A673 (cell line): ENCODE measurements at regions not wholly inside any gene's neighbourhood (a gene's known extent, or its start where the extent isn't known, plus 50 kb on each side); places are given as distances from the start of the nearest gene placed in this dataset.

ENCODE experiments used
- BruUV-seq: library from RNA; stranded (reverse); fragments of 400-500 nt; replicated peaks from 2 replicates; lab custom pipeline; 2021; lab: Mats Ljungman, UMichigan
- CTCF ChIA-PET: fragments of 300-600 bp; sonication (Branson Sonifier 250); formaldehyde crosslinking; loops from one replicate; lab custom pipeline; 2022; ENCODE audit warnings: antibody characterized with exemption; lab: Charles Lee
- POLR2A ChIA-PET: fragments of 300-600 bp; sonication (Branson Sonifier 250); formaldehyde crosslinking; loops from one replicate; lab custom pipeline; 2022; ENCODE audit warnings: antibody characterized with exemption; ENCODE audit not compliant: low non-redundant PET; lab: Charles Lee
- DNase-seq: peaks from one replicate; pipeline ENCODE4 v3.0.0-alpha.2; 2015; ENCODE audit warnings: low spot score
- H3K27ac ChIP-seq: fragments of 200-600 bp; sonication (generic); 2 replicates; pipeline ENCODE4 v1.5.1; 2016; ENCODE audit warnings: mixed run types, low read depth, mild to moderate bottlenecking, mixed read lengths, antibody characterized with exemption, low read length; ENCODE audit not compliant: poor library complexity, severe bottlenecking
- H3K27me3 ChIP-seq: fragments of 200-600 bp; sonication (generic); replicated peaks from 2 replicates; pipeline ENCODE4 v1.6.1; 2017; ENCODE audit warnings: mixed run types, low read depth, mild to moderate bottlenecking, mixed read lengths, antibody characterized with exemption, low read length; ENCODE audit not compliant: insufficient read depth, poor library complexity
- H3K36me3 ChIP-seq: fragments of 200-600 bp; sonication (generic); 2 replicates; pipeline ENCODE4 v1.6.1; 2016; ENCODE audit warnings: mixed run types, mild to moderate bottlenecking, mixed read lengths, antibody characterized with exemption, low read length; ENCODE audit not compliant: insufficient read depth, poor library complexity, severe bottlenecking
- H3K4me1 ChIP-seq: fragments of 200-600 bp; sonication (generic); 2 replicates; pipeline ENCODE4 v1.6.1; 2017; ENCODE audit warnings: mixed run types, mild to moderate bottlenecking, mixed read lengths, antibody characterized with exemption, low read length; ENCODE audit not compliant: insufficient read depth, poor library complexity, severe bottlenecking
- H3K4me3 ChIP-seq: fragments of 200-600 bp; sonication (generic); 2 replicates; pipeline ENCODE4 v1.5.1; 2016; ENCODE audit warnings: low read depth, mixed run types, mild to moderate bottlenecking, mixed read lengths, low read length; ENCODE audit not compliant: poor library complexity, severe bottlenecking
- H3K9me3 ChIP-seq: fragments of 200-600 bp; sonication (generic); 2 replicates; pipeline ENCODE4 v1.6.1; 2016; ENCODE audit warnings: mixed run types, low read depth, mild to moderate bottlenecking, mixed read lengths, antibody characterized with exemption, low read length; ENCODE audit not compliant: poor library complexity, severe bottlenecking
- EZH2 ChIP-seq: fragments of 200-600 bp; sonication (generic); IDR thresholded peaks from 2 replicates; pipeline ENCODE4 v1.6.1; 2017; ENCODE audit warnings: borderline replicate concordance, low read depth, mild to moderate bottlenecking, mixed read lengths, antibody characterized with exemption, low read length; ENCODE audit not compliant: poor library complexity, severe bottlenecking
- intact Hi-C: fragments of 100-400 bp; cut with micrococcal nuclease; formaldehyde crosslinking; loops from one replicate; pipeline ENCODE4 v1.10.0; 2022; ENCODE audit not compliant: unreplicated experiment
- TF ChIP-seq, protein P1 (sequence below): fragments of 300-800, 200-600 bp; sonication (generic); conservative IDR thresholded peaks from 2 replicates; pipeline ENCODE4 v1.5.1; 2017; ENCODE audit warnings: low read depth, mild to moderate bottlenecking, antibody characterized with exemption, low read length, moderate library complexity, mixed read lengths

DNA sequence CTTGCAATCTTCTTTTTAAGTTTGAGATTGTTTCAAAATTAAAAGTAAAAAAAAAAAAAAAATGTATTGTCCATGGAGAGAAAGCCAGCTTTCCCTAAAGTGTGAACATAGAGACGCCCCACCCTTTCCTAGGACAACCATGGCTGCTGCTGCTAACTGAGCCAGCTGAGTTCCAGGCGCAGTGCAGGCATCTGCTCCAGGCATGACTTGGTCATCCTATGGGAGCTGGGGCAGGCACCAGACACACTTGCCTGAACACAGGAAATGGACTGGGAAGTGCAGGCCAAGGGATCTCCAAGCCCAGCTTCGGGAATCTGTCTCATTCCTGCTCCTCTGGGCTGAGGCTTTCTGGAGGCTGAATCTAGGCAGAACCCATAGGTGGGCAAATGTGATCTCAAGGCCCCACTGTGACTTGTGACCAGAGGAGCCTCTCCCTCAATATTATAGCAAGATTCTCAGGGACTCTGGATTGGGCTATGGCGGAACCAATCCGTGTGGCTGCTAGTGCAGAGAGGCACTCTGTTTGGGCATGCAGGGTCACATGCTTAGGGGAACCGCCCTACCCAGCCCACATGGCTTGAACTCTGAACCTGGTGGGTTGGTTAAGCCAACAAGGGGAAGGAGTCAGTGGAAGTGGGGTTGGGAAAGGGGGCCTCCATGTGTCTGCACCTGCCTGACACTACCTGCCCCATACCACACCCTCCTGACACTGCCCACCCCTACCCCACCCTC lies 138.2 kb upstream of the CST7 start:
- Histone ChIP-seq H3K4me1 (no peaks in the 10 kb centered on the region), H3K27ac (no peak overlapping the region), H3K27me3 (no peaks in the 10 kb centered on the region), H3K36me3 (no peaks in the 10 kb centered on the region), H3K4me3 (no peak overlapping the region), H3K9me3 (no peaks in the 10 kb centered on the region)
- BruUV-seq: no TSS peak
- intact Hi-C loops: no loop called here
- CTCF ChIA-PET: no interaction called here
- no peak for DNase-seq
- TF ChIP-seq EZH2: no peak
- TF ChIP-seq, protein P1, sequence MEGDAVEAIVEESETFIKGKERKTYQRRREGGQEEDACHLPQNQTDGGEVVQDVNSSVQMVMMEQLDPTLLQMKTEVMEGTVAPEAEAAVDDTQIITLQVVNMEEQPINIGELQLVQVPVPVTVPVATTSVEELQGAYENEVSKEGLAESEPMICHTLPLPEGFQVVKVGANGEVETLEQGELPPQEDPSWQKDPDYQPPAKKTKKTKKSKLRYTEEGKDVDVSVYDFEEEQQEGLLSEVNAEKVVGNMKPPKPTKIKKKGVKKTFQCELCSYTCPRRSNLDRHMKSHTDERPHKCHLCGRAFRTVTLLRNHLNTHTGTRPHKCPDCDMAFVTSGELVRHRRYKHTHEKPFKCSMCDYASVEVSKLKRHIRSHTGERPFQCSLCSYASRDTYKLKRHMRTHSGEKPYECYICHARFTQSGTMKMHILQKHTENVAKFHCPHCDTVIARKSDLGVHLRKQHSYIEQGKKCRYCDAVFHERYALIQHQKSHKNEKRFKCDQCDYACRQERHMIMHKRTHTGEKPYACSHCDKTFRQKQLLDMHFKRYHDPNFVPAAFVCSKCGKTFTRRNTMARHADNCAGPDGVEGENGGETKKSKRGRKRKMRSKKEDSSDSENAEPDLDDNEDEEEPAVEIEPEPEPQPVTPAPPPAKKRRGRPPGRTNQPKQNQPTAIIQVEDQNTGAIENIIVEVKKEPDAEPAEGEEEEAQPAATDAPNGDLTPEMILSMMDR: no peak
- POLR2A ChIA-PET: no interaction called here

DNA sequence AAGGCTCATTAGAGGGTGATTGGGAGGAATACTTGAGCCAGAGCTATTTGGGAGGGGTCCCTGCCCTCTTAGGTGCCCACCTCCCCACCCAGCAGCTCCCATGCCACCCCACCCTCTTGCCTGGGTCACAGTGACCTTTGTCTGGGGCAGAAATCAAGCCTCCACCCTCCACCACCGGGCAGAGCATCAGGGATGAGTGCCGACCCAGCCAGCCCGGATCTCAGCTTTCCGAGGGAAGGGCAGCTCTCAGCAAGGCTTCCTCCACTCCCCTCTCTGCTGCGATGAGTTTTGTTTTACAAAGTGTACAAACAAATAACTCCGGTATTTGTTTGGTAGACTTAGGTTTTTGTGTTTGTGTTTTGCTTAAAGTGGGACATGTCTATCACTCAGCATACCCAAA lies 136.7 kb upstream of the CST7 start:
- H3K36me3 ChIP-seq: no peaks in the 10 kb centered on the region
- no peaks in the 10 kb centered on the region for H3K4me1 ChIP-seq
- CTCF ChIA-PET: no interaction called here
- DNase-seq: no peak
- no TSS peak for BruUV-seq
- TF ChIP-seq, protein P1: no peak
- no peak for TF ChIP-seq EZH2
- POLR2A ChIA-PET: no interaction called here
- H3K27ac ChIP-seq: no peak overlapping the region
- H3K9me3 ChIP-seq: no peaks in the 10 kb centered on the region
- no peaks in the 10 kb centered on the region for H3K27me3 ChIP-seq
- intact Hi-C loops: no loop called here
- H3K4me3 ChIP-seq: no peak overlapping the region

DNA sequence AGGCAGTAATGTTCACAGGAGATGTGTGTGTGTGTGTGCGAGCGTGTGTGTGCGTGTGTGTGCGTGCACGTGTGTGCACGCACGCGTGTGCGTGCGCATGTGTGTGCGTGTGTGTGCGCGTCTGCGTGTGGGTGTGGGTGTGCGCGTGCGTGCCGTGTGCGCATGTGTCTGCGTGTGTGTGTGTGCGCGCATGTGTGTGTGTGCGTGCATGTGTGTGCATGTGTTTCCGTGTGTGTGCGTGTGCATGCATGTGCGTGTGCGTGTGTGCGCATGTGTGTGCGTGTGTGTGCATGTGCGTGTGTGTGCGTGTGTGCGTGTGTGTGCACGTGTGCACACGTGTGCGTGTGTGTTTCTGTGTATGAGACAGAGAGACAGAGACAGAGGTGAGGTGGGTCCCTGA lies 136.0 kb upstream of the CST7 start:
- Histone ChIP-seq H3K4me1 (no peaks in the 10 kb centered on the region), H3K27me3 (no peaks in the 10 kb centered on the region), H3K36me3 (no peaks in the 10 kb centered on the region), H3K9me3 (no peaks in the 10 kb centered on the region), H3K27ac (no peak overlapping the region), H3K4me3 (no peak overlapping the region)
- TF ChIP-seq, protein P1: no peak
- no peak for TF ChIP-seq EZH2
- intact Hi-C loops: no loop called here
- ChIA-PET POLR2A (no interaction called here), CTCF (no interaction called here)
- no peak for DNase-seq
- BruUV-seq: no TSS peak
